ENCODE measurements at regions not wholly inside any gene's neighbourhood (a gene's known extent, or its start where the extent isn't known, plus 50 kb on each side); places are given as distances from the start of the nearest gene placed in this dataset.

GRCh38 chr1:70641868-70642267 lies 230.8 kb downstream of the CTH start:
- TF ChIP-seq CTCF (IDR thresholded peaks at IDR 0.05) (no peak), EZH2 (IDR thresholded peaks at IDR 0.05; ENCODE audit: borderline replicate concordance, insufficient read depth, low read depth, low read length, poor library complexity, severe bottlenecking) (no peak)
